ENCODE measurements at regions not wholly inside any gene's neighbourhood (a gene's known extent, or its start where the extent isn't known, plus 50 kb on each side); places are given as distances from the start of the nearest gene placed in this dataset.

DNA sequence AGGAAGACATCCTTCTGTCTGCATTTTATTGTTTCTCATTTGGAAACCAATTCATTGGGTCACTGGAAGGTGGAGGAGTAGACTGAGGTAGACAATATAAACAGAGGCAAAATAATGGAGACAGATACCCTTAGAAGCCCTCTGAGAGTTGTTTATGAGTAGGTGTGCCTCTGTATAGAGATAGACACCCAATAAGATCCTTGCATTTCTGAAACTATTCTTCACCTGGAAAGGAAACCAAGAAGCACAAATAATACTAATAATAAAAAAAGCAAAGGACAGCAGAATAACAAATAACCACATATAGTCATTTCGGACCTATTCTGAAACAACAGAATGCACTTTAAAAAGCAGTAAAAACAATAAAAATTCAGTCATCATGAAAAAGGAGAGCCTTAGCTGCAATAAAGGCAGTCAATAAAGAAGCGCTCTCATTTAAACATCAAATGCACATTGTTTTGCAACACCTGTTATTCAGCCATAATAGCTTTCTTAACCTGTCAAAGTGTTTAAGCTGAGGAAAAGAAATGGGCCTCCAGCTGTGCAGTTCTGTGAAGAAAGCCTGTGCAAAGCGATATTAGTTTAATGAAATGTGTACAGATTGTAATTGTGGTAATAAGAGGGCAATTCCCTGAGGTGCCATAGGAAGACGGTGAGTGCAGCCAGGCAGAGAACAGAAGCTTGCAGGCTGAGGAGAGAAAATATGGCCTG, 904.2 kb downstream of the STPG2 start:
- Histone ChIP-seq H3K4me3 (ENCODE audit: low read depth, low read length, poor library complexity, severe bottlenecking) (no peak overlapping the region), H3K9me2 (ENCODE audit: insufficient read depth, low read length) (no peaks in the 10 kb centered on the region), H3K36me3 (ENCODE audit: insufficient read depth, low read length) (no peaks in the 10 kb centered on the region), H3K79me2 (ENCODE audit: insufficient read depth, low read depth, low read length) (no peaks in the 10 kb centered on the region), H2AFZ (ENCODE audit: low read length) (no peak overlapping the region), H3K27ac (ENCODE audit: low read depth, low read length, poor library complexity, severe bottlenecking) (no peak overlapping the region), H3K4me2 (ENCODE audit: low read length) (no peak overlapping the region), H3K4me1 (ENCODE audit: insufficient read depth, low read length, poor library complexity, severe bottlenecking) (no peaks in the 10 kb centered on the region), H3K9me3 (ENCODE audit: low read length) (no peaks in the 10 kb centered on the region), H4K20me1 (ENCODE audit: insufficient read depth, low read length) (no peaks in the 10 kb centered on the region)
- BruUV-seq (replicated peaks): no TSS peak
- CTCF ChIA-PET (ENCODE audit: unreplicated experiment): no interaction called here
- no peak for DNase-seq (ENCODE audit: low spot score)
- no peak for TF ChIP-seq EZH2phosphoT487 (IDR thresholded peaks at IDR 0.05; ENCODE audit: borderline replicate concordance, low read depth, low read length)
- TF ChIP-seq, protein P1, sequence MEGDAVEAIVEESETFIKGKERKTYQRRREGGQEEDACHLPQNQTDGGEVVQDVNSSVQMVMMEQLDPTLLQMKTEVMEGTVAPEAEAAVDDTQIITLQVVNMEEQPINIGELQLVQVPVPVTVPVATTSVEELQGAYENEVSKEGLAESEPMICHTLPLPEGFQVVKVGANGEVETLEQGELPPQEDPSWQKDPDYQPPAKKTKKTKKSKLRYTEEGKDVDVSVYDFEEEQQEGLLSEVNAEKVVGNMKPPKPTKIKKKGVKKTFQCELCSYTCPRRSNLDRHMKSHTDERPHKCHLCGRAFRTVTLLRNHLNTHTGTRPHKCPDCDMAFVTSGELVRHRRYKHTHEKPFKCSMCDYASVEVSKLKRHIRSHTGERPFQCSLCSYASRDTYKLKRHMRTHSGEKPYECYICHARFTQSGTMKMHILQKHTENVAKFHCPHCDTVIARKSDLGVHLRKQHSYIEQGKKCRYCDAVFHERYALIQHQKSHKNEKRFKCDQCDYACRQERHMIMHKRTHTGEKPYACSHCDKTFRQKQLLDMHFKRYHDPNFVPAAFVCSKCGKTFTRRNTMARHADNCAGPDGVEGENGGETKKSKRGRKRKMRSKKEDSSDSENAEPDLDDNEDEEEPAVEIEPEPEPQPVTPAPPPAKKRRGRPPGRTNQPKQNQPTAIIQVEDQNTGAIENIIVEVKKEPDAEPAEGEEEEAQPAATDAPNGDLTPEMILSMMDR (conservative IDR thresholded peaks at IDR 0.05; ENCODE audit: low read length): no peak
- intact Hi-C loops (cut with micrococcal nuclease; ENCODE audit: unreplicated experiment): no loop called here
- POLR2A ChIA-PET: interaction anchor here (0.6 kb wide), 1 partner anchor 266 kb away, joined by 5 read pairs; no protein-coding TSS in a partner anchor

DNA sequence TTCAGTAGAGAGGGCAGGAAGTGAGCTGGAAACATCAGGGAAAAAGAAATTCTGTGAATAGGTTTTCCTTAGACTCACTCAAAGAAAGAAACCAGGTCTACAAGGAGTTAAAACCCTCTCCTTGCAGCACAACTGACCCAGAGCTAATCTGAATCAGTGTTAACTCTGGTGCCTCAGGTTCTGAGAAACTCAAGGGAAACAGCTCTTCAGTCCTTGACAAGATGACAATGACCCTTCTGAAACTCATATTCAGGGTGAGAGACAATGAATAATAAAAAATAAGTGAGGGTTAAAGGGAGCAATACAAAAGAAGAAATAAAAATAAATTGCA, 903.6 kb downstream of the STPG2 start:
- Histone ChIP-seq H2AFZ (ENCODE audit: low read length) (no peak overlapping the region), H3K4me2 (ENCODE audit: low read length) (no peak overlapping the region), H3K79me2 (ENCODE audit: insufficient read depth, low read depth, low read length) (no peaks in the 10 kb centered on the region), H3K4me1 (ENCODE audit: insufficient read depth, low read length, poor library complexity, severe bottlenecking) (no peaks in the 10 kb centered on the region), H3K4me3 (ENCODE audit: low read depth, low read length, poor library complexity, severe bottlenecking) (no peak overlapping the region), H4K20me1 (ENCODE audit: insufficient read depth, low read length) (no peaks in the 10 kb centered on the region), H3K9me2 (ENCODE audit: insufficient read depth, low read length) (no peaks in the 10 kb centered on the region), H3K9me3 (ENCODE audit: low read length) (no peaks in the 10 kb centered on the region), H3K27ac (ENCODE audit: low read depth, low read length, poor library complexity, severe bottlenecking) (no peak overlapping the region), H3K36me3 (ENCODE audit: insufficient read depth, low read length) (no peaks in the 10 kb centered on the region)
- no TSS peak for BruUV-seq (replicated peaks)
- TF ChIP-seq, protein P1 (conservative IDR thresholded peaks at IDR 0.05; ENCODE audit: low read length): no peak
- intact Hi-C loops (cut with micrococcal nuclease; ENCODE audit: unreplicated experiment): no loop called here
- ChIA-PET CTCF (ENCODE audit: unreplicated experiment) (no interaction called here), POLR2A (no interaction called here)
- DNase-seq (ENCODE audit: low spot score): no peak

- no TSS peak for BruUV-seq (replicated peaks)
- Histone ChIP-seq H3K36me3 (ENCODE audit: insufficient read depth, low read length) (no peaks in the 10 kb centered on the region), H3K4me2 (ENCODE audit: low read length) (no peak overlapping the region), H3K4me1 (ENCODE audit: insufficient read depth, low read length, poor library complexity, severe bottlenecking) (no peaks in the 10 kb centered on the region), H3K4me3 (ENCODE audit: low read depth, low read length, poor library complexity, severe bottlenecking) (no peak overlapping the region), H3K9me3 (ENCODE audit: low read length) (no peaks in the 10 kb centered on the region), H4K20me1 (ENCODE audit: insufficient read depth, low read length) (no peaks in the 10 kb centered on the region), H3K9me2 (ENCODE audit: insufficient read depth, low read length) (no peaks in the 10 kb centered on the region), H3K27ac (ENCODE audit: low read depth, low read length, poor library complexity, severe bottlenecking) (no peak overlapping the region), H3K79me2 (ENCODE audit: insufficient read depth, low read depth, low read length) (no peaks in the 10 kb centered on the region), H2AFZ (ENCODE audit: low read length) (no peak overlapping the region)
- CTCF ChIA-PET (ENCODE audit: unreplicated experiment): no interaction called here
- intact Hi-C loops (cut with micrococcal nuclease; ENCODE audit: unreplicated experiment): no loop called here
- POLR2A ChIA-PET: no interaction called here
- TF ChIP-seq, protein P1 (conservative IDR thresholded peaks at IDR 0.05; ENCODE audit: low read length): no peak
- no peak for TF ChIP-seq EZH2phosphoT487 (IDR thresholded peaks at IDR 0.05; ENCODE audit: borderline replicate concordance, low read depth, low read length)
- no peak for DNase-seq (ENCODE audit: low spot score)
These were observed 890.6 kb downstream of the STPG2 start for GRCh38 chr4:97252615-97253154.

Data from OCI-LY7 (cell line).